NCI-H69 (cell line): ENCODE measurements at regions not wholly inside any gene's neighbourhood (a gene's known extent, or its start where the extent isn't known, plus 50 kb on each side); places are given as distances from the start of the nearest gene placed in this dataset.
"Not testable (repeated sequence)": the region's sequence is repeated elsewhere in the genome, so short reads cannot be mapped to it uniquely, and the experiment has no call there.

Experiments used
- DNase-seq: peaks from one replicate; lab custom pipeline; 2025; lab: John Stamatoyannopoulos, UW

DNA sequence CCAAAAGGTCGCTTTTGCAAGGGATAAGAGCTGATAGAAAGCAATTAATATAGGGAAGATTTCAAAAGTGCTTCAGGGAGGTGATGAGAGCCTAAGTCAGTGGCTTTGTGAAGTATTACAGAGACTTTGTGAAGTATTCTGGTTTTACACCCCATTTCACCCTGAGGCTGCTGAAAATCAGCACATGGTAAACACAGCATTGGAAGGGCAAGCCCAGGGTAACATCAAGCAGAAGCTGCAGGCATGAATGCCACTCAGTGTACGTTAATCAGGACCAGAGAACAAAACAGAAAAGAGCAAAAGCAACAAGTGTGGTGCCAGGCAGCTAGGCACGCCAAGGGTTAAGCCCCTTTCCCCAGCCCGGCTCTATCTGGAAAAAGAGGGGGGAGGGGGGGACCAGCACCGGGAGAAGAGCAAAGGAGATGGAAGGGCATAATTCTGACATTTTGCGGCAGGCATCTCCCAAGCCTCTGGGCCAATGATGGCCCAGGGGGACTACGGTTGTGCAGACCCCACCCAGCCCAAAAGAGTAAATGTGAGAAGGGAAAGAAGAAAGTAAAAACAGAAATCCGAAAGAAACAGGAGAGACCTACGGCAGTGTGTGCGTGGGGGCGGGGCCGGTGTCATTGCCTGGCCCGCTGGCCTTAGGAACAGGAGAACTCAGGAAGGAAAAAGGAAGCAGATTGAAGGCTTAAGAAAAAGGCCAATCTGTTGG is 58.9 kb downstream of the DHRS2 start:
- no peak for DNase-seq

- DNase-seq: no peak
Measured at GRCh38 chr14:23695664-23695999, 59.5 kb downstream of the DHRS2 start.

- no peak for DNase-seq
Measured at GRCh38 chr14:23696701-23697239, 60.6 kb downstream of the DHRS2 start.

DNA sequence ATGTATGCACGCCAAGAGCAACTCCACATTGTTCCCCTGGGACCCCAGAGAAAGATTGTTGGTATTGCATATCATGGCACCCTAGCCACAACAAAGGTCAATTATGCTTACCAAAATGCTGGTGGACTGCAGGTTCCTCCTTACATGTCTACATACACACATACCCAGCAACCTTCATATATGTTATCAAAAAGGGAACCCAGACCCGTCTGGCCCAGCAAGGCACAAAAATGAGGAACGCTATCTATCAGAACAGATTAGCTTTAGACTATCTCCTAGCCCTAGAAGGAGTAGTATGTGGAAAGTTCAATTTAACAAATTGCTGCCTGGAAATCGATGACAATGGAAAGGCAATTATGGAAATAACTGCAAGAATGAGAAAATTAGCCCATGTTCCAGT is 61.5 kb downstream of the DHRS2 start:
- no peak for DNase-seq

GRCh38 chr14:23702656-23703426 is 66.7 kb downstream of the DHRS2 start:
- no peak for DNase-seq

DNA sequence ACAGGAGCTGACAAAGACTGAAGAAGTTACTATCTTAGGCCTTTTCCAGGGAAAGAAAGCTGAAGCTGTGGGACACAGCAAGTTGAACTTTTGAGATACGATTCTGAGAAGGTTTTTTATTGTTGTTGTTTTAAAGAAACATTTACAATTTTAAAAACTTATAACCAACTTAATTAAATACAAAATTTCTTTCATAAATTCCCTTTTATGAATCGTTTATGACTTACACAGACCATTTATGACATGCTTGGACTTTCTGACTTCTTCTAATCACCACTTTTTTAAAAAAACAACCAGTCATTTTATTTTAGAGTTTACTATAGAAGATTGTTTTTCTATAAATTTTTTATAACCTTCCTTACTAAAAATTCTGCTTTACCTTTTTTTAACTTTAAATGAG is 68.7 kb downstream of the DHRS2 start:
- peak; percentile 16 for DNase-seq

GRCh38 chr14:23707415-23707814 is 71.3 kb downstream of the DHRS2 start:
- DNase-seq: no peak

GRCh38 chr14:23708343-23708742 is 72.2 kb downstream of the DHRS2 start:
- DNase-seq: no peak

DNA sequence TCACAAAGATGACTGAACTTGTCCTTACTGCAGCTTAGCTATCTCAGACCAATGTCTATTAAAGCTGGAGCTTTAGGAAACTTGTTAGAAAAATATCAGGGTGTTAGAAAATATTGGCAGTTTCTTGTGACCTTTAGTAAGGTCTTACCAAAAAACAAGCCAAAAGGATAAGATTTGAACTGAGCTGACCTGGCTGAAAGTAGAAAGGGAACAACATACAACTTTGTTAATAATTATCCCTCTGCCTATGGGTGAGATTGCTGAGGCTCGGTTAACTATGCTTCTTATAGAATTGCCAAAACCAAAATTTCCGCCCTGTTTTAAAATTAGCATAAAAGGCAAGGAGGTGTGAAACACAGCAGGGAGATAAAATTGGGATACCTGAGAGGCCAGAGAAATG is 73.8 kb downstream of the DHRS2 start:
- DNase-seq: no peak

DNA sequence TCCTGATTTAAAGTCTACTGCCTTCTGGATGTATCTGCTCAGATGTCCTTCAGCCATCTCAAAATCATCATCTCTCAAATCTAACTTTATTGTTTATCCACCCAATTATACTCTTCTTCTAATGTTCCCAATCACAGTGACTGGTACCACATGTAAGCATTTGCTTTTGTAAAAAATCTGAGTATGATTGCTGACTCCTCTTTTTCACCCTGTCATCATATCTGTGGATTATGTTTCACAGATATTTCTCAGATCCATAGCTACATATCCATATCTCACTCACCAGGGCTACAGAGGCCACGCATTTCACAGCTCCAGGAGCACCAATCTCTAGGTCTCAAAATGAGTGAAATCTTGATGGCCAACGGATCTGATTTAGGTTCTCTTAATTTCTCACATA is 76.1 kb downstream of the DHRS2 start:
- no peak for DNase-seq

DNA sequence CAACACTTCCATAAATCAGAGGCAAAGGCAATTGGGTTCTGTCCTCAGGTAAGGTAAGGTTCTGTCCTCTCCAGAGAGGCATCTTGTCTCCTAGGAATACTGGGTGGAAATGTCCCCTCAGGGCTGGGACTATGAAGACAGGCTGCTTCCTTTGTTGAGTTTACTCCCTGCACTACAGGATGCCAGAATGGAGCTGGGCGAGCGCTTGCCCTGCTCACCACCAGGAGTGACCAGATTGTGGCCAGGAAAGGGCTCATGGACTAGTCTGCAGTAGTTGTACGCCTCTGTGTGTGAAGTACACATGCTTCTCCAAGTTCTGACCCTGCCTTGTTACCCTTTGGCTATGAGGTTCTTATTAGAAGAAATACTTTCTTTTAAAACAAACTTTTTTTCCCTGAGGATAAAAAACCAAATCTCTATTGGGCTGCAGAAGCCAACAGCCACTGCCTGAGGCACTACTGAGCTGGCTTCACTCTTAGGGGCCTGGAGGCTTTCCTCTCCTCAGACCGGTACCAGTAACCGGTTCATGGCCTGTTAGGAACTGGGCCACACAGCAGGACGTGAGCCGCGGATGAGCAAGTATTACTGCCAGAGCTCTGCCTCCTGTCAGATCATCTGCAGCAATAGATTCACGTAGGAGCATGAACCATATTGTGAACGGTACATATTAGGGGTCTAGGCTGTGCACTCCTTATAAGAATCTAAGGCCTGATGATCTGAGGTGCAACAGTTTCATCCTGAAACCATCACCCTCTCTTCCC is 83.2 kb downstream of the DHRS2 start:
- DNase-seq: no peak

DNA sequence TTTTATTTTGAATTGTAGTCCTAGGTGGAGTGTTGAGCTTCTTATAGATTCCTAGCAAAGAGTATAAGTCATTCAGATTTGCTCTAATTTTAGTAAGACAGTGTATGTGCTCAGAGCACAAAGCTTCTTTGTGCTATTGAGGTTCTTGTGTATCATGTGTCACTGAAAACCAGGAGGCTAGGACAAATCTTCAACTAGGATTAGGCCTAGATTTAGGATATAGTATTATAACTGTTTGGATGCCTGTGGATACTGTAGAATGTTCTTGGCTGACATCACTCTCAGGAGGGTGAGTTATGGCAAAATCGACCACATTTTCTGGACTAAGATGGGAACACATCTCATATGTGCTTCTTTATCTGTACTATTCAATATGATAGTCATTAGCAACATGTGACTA is 86.5 kb downstream of the DHRS2 start:
- DNase-seq: no peak

GRCh38 chr14:23723911-23724310 is 87.7 kb downstream of the DHRS2 start:
- DNase-seq: no peak

- no peak for DNase-seq
Measured at GRCh38 chr14:23725528-23725927, 89.4 kb downstream of the DHRS2 start.

- DNase-seq: no peak
Measured at GRCh38 chr14:23725980-23726710, 90.0 kb downstream of the DHRS2 start.

DNA sequence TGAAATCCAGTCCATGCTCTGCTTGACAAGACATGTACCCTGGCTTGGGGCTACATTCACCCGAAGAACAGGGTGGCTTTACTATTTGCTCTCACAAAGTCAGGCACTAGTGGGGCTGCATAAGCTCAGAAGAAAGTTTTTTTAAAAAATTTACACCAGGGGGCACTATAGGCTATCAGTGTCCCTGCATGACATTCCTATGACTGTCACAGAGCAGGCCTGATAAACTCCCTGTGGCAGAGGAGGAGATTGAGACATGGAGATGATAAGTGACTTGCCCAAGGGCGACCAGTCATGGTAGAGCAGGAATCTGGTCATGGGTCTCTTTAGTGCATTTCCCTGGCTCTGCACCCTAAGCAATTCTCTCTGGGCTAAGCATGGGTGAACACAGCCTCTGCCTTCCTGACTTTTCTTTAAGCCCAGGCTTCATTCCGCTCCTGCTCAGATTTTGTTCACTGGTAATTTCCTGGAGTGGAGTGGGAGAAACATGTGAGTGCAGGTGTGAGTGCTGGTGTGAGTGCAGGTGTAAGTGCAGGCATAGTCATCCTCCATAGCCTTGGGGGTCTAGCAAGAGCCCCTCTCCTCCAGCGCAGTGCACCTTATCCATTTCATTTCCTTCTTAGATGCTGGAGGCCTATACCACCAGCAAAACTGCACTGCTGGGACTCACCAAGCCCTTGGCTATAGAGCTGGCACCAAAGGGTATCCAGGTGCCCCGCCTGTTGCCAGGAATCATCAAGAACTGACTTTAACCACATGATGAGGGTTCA is 91.6 kb downstream of the DHRS2 start:
- DNase-seq: peak; percentile 36

GRCh38 chr14:23728791-23729190 is 92.6 kb downstream of the DHRS2 start:
- no peak for DNase-seq

DNA sequence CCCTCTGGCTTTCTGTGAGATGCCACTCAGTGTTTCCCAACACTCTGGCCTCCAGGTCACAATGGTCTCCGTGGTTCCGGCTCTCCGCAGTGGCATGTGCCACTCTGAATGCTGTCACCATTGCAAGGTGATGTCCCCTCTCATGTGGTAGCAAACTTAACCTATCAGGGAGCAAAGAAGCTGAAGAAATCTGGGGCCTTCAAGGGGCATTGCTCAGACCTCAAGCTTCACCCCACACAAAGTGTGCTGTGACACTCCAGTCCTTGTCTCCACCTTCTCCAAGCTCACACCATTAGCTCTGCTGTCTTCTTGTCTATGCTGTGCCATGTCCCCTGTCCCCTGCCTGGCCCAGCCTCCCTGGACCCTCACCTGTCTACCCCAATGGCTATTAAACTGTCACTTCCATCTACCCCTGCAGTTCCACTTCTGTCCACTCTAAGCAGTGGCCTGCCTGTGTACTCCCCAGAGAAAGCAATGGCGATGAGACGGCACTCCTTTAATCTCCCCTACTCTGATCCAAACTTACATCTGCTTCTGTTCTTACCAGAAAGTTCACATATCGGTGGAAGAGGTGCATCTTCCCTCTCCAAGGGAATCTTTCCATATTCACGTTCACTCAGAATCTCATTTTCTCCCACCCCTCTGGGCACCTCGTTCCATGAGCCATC is 93.7 kb downstream of the DHRS2 start:
- no peak for DNase-seq

DNA sequence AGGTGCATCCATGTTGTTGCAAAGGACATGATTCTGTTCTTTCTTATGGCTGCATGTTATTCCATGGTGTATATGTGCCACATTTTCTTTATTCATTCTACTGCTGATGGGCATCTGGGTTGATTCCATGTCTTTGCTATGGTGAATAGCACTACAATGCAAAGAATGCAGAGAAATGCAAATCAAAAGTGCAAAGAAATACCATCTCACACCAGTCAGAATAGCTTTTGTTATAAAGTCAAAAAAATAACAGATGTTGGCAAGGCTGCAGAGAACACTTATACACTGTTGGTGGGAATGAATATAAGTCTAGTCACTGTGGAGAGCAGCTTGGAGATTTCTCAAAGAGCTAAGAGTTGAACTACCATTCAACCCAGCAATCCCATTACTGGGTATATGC is 99.2 kb downstream of the DHRS2 start:
- DNase-seq: no peak

DNA sequence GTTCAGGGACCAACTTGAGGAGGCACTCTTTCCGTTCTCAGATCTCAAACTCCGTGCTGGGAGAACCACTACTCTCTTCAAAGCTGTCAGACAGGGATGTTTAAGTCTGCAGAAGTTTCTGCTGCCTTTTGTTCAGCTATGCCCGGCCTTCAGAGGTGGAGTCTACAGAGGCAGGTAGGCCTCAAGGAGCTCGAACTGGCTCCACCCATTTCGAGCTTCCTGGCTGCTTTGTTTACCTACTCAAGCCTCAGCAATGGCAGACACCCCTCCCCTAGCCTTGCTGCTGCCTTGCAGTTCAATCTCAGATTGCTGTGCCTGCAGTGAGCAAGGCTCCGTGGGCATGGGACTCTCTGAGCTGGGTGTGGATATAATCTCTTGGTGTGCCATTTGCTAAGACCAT is 108.2 kb downstream of the DHRS2 start:
- not testable (repeated sequence) for DNase-seq

- DNase-seq: peak; percentile 21
Measured at GRCh38 chr14:23750357-23750756, 114.2 kb downstream of the DHRS2 start.
